GM23338 (cell line): ENCODE measurements at regions not wholly inside any gene's neighbourhood (a gene's known extent, or its start where the extent isn't known, plus 50 kb on each side); places are given as distances from the start of the nearest gene placed in this dataset.

Source experiments
- ATAC-seq: fragments of 200-7000 bp; cut with Tn5 transposase; 3 replicates; pipeline ENCODE4 v1.9.1; 2020
- DNase-seq: peaks from one replicate; pipeline ENCODE4 v3.0.0-alpha.2; 2015; ENCODE audit warnings: low spot score
- H2AFZ ChIP-seq: fragments of 200-600 bp; sonication (generic); 2 replicates; pipeline ENCODE4 v1.8.0; 2016; ENCODE audit warnings: antibody characterized with exemption, mild to moderate bottlenecking, moderate library complexity
- H3F3A ChIP-seq: fragments of 200-600 bp; sonication (generic); replicated peaks from 2 replicates; pipeline ENCODE4 v1.8.0; 2017; ENCODE audit warnings: antibody characterized with exemption, mixed run types, low read depth
- H3K27ac ChIP-seq: fragments of 200-600 bp; sonication (generic); 2 replicates; pipeline ENCODE4 v1.6.1; 2016; ENCODE audit warnings: low read depth
- H3K27me3 ChIP-seq: fragments of 200-600 bp; sonication (generic); 2 replicates; pipeline ENCODE4 v1.8.0; 2016; ENCODE audit warnings: mild to moderate bottlenecking, mixed run types, moderate library complexity; ENCODE audit not compliant: insufficient read depth
- H3K36me3 ChIP-seq: fragments of 200-600 bp; sonication (generic); 2 replicates; pipeline ENCODE4 v1.8.0; 2016; ENCODE audit warnings: mild to moderate bottlenecking; ENCODE audit not compliant: insufficient read depth
- H3K4me1 ChIP-seq: fragments of 200-600 bp; sonication (generic); 2 replicates; pipeline ENCODE4 v1.8.0; 2016; ENCODE audit warnings: mild to moderate bottlenecking, moderate library complexity; ENCODE audit not compliant: insufficient read depth
- H3K4me2 ChIP-seq: fragments of 200-600 bp; sonication (generic); 2 replicates; pipeline ENCODE4 v1.7.1; 2017; ENCODE audit warnings: mixed run types
- H3K4me3 ChIP-seq: fragments of 200-600 bp; sonication (generic); 2 replicates; pipeline ENCODE4 v1.6.1; 2016; ENCODE audit warnings: mixed run types
- H3K79me2 ChIP-seq: fragments of 200-600 bp; sonication (generic); replicated peaks from 2 replicates; pipeline ENCODE4 v1.8.0; 2017; ENCODE audit warnings: mild to moderate bottlenecking; ENCODE audit not compliant: insufficient read depth
- H3K9me2 ChIP-seq: fragments of 200-600 bp; sonication (generic); 2 replicates; pipeline ENCODE4 v1.8.0; 2017; ENCODE audit not compliant: insufficient read depth
- H4K20me1 ChIP-seq: fragments of 200-600 bp; sonication (generic); replicated peaks from 2 replicates; pipeline ENCODE4 v1.8.0; 2017; ENCODE audit warnings: mild to moderate bottlenecking; ENCODE audit not compliant: insufficient read depth
- H3K27ac Mint-ChIP-seq: 2 replicates; pipeline ENCODE4 v1.8.0; 2020; ENCODE audit warnings: inconsistent platforms, mild to moderate bottlenecking, moderate library complexity, mixed read lengths
- H3K27me3 Mint-ChIP-seq: 3 replicates; pipeline ENCODE4 v1.8.0; 2022; ENCODE audit warnings: low read depth, mild to moderate bottlenecking, moderate library complexity, mixed read lengths, inconsistent platforms; ENCODE audit not compliant: insufficient read depth, poor library complexity
- H3K36me3 Mint-ChIP-seq: 3 replicates; pipeline ENCODE4 v1.8.0; 2021; ENCODE audit warnings: low read depth, mild to moderate bottlenecking, inconsistent platforms, moderate library complexity, mixed read lengths
- H3K4me1 Mint-ChIP-seq: 3 replicates; pipeline ENCODE4 v1.8.0; 2020; ENCODE audit warnings: mild to moderate bottlenecking, inconsistent platforms, mixed read lengths
- H3K4me3 Mint-ChIP-seq: 3 replicates; pipeline ENCODE4 v1.8.0; 2021; ENCODE audit warnings: moderate library complexity, mild to moderate bottlenecking, inconsistent platforms, mixed read lengths
- H3K9me3 Mint-ChIP-seq: 3 replicates; pipeline ENCODE4 v1.8.0; 2020; ENCODE audit warnings: moderate library complexity, mild to moderate bottlenecking, inconsistent platforms, mixed read lengths
- CREB1 ChIP-seq: fragments of 250-450 bp; sonication (Bioruptor Pico); IDR thresholded peaks from 2 replicates; pipeline ENCODE4 v1.5.0; 2020; ENCODE audit warnings: low read depth, mild to moderate bottlenecking, moderate library complexity
- ETS1 ChIP-seq: IDR thresholded peaks from 2 replicates; pipeline ENCODE4 v1.6.1; 2016; ENCODE audit warnings: antibody characterized with exemption
- EZH2 ChIP-seq: fragments of 200-600 bp; sonication (generic); IDR thresholded peaks from one replicate; pipeline ENCODE4 v1.8.0; 2017; ENCODE audit warnings: antibody characterized with exemption, mild to moderate bottlenecking, low read depth; ENCODE audit not compliant: unreplicated experiment
- JUNB ChIP-seq: IDR thresholded peaks from one replicate; pipeline ENCODE4 v1.6.1; 2016; ENCODE audit warnings: antibody characterized with exemption; ENCODE audit not compliant: unreplicated experiment
- NANOG ChIP-seq: IDR thresholded peaks from 2 replicates; pipeline ENCODE4 v1.6.1; 2016; ENCODE audit warnings: antibody characterized with exemption, borderline replicate concordance
- POLR2AphosphoS5 ChIP-seq: IDR thresholded peaks from 2 replicates; pipeline ENCODE4 v1.6.1; 2016; ENCODE audit warnings: antibody characterized with exemption, low read depth
- REST ChIP-seq: IDR thresholded peaks from one replicate; pipeline ENCODE4 v1.6.1; 2018; ENCODE audit warnings: antibody characterized with exemption; ENCODE audit not compliant: unreplicated experiment
- ZNF114 ChIP-seq: fragments of 250-450 bp; sonication (Bioruptor Pico); IDR thresholded peaks from 2 replicates; pipeline ENCODE4 v1.5.0; 2020; ENCODE audit warnings: mild to moderate bottlenecking, moderate library complexity
- ZNF331 ChIP-seq: fragments of 250-450 bp; sonication (Bioruptor Pico); IDR thresholded peaks from 2 replicates; pipeline ENCODE4 v1.5.0; 2020; ENCODE audit warnings: low read depth, mild to moderate bottlenecking, moderate library complexity
- ZNF462 ChIP-seq: fragments of 250-450 bp; sonication (Bioruptor Pico); IDR thresholded peaks from 2 replicates; pipeline ENCODE4 v1.5.0; 2020; ENCODE audit warnings: mild to moderate bottlenecking, moderate library complexity

- H3K9me3 Mint-ChIP-seq = no peaks in the 10 kb centered on the region
- Histone ChIP-seq H2AFZ (no peak overlapping the region), H4K20me1 (no peaks in the 10 kb centered on the region), H3K4me1 (peaks cover 17% of the 10 kb centered on the region), H3K4me2 (no peak overlapping the region; the same call in 1 of the 2 replicates), H3K79me2 (no peaks in the 10 kb centered on the region), H3K27ac (no peak overlapping the region), H3K36me3 (no peaks in the 10 kb centered on the region), H3K9me2 (no peaks in the 10 kb centered on the region; the same call in 1 of the 2 replicates), H3K27me3 (peaks cover 45% of the 10 kb centered on the region), H3K4me3 (no peak overlapping the region), H3F3A (no peaks in the 10 kb centered on the region)
- DNase-seq (no peak), ATAC-seq (no peak)
- TF ChIP-seq ZNF331 (CRISPR knock-in tag) (no peak), ZNF114 (CRISPR knock-in tag) (no peak), ZNF462 (CRISPR knock-in tag) (no peak), EZH2 (no peak), REST (no peak), CREB1 (no peak), JUNB (no peak), NANOG (no peak), POLR2AphosphoS5 (no peak), ETS1 (no peak)
- H3K36me3 Mint-ChIP-seq = no peaks in the 10 kb centered on the region
- H3K27ac Mint-ChIP-seq = no peak overlapping the region
- H3K4me1 Mint-ChIP-seq = peaks cover 22% of the 10 kb centered on the region
- H3K4me3 Mint-ChIP-seq = no peak overlapping the region
- H3K27me3 Mint-ChIP-seq = peaks cover 35% of the 10 kb centered on the region
Measured at GRCh38 chrX:148443216-148443615, 57.2 kb upstream of the AFF2 start.
